ENCODE measurements at regions not wholly inside any gene's neighbourhood (a gene's known extent, or its start where the extent isn't known, plus 50 kb on each side); places are given as distances from the start of the nearest gene placed in this dataset.

GRCh38 chr13:103960001-103960400 is 893.8 kb upstream of the SLC10A2 start:
- TF ChIP-seq CTCF (IDR thresholded peaks at IDR 0.05) = no peak
- TF ChIP-seq POLR2A (IDR thresholded peaks at IDR 0.05; ENCODE audit: low read depth) = no peak
- no peak for TF ChIP-seq POLR2AphosphoS5 (IDR thresholded peaks at IDR 0.05)

Measured in esophagus muscularis mucosa (tissue), 3 donors.